WERI-Rb-1 (cell line): ENCODE measurements at regions not wholly inside any gene's neighbourhood (a gene's known extent, or its start where the extent isn't known, plus 50 kb on each side); places are given as distances from the start of the nearest gene placed in this dataset.
A peak's percentile ranks its signal among the peaks of the same experiment; 100 is the strongest.
"Not testable (repeated sequence)": the region's sequence is repeated elsewhere in the genome, so short reads cannot be mapped to it uniquely, and the experiment has no call there.

Source experiments
- DNase-seq: peaks from one replicate; pipeline ENCODE4 v3.0.0-alpha.2; 2020
- H3K27ac ChIP-seq: fragments of 250-450 bp; sonication (Bioruptor Pico); 2 replicates; pipeline ENCODE4 v1.5.1; 2020; ENCODE audit warnings: mild to moderate bottlenecking, moderate library complexity
- H3K27me3 ChIP-seq: fragments of 250-450 bp; sonication (Bioruptor Pico); 2 replicates; pipeline ENCODE4 v1.5.1; 2021; ENCODE audit warnings: mild to moderate bottlenecking, low read depth, moderate library complexity; ENCODE audit not compliant: insufficient read depth, severe bottlenecking
- H3K36me3 ChIP-seq: fragments of 250-450 bp; sonication (Bioruptor Pico); 2 replicates; pipeline ENCODE4 v1.5.1; 2020; ENCODE audit warnings: mild to moderate bottlenecking, moderate library complexity
- H3K4me3 ChIP-seq: 2 replicates; pipeline ENCODE4 v1.5.1; 2011; ENCODE audit warnings: low read depth, mild to moderate bottlenecking, control low read depth, low read length
- H3K9me3 ChIP-seq: fragments of 250-450 bp; sonication (Bioruptor Pico); 2 replicates; pipeline ENCODE4 v1.5.1; 2021; ENCODE audit warnings: mild to moderate bottlenecking, moderate library complexity; ENCODE audit not compliant: severe bottlenecking
- CTCF ChIP-seq: IDR thresholded peaks from 2 replicates; pipeline ENCODE4 v1.5.1; 2011; ENCODE audit warnings: low read depth, mild to moderate bottlenecking, control low read depth, inconsistent platforms, low read length

GRCh38 chr19:34023381-34023780 is 148.9 kb upstream of the LSM14A start:
- Histone ChIP-seq H3K4me3 (no peak overlapping the region), H3K27ac (no peak overlapping the region), H3K9me3 (peaks cover 4% of the 10 kb centered on the region), H3K27me3 (no peaks in the 10 kb centered on the region), H3K36me3 (no peaks in the 10 kb centered on the region)
- no peak for TF ChIP-seq CTCF
- no peak for DNase-seq

GRCh38 chr19:34033880-34034279 is 138.4 kb upstream of the LSM14A start:
- no peaks in the 10 kb centered on the region for H3K36me3 ChIP-seq
- H3K27ac ChIP-seq, result no peak overlapping the region
- no peak for DNase-seq
- H3K9me3 ChIP-seq, result no peaks in the 10 kb centered on the region
- H3K27me3 ChIP-seq, result no peaks in the 10 kb centered on the region
- no peak for TF ChIP-seq CTCF
- no peak overlapping the region for H3K4me3 ChIP-seq

- no peaks in the 10 kb centered on the region for H3K9me3 ChIP-seq
- no peaks in the 10 kb centered on the region for H3K36me3 ChIP-seq
- no peak overlapping the region for H3K27ac ChIP-seq
- DNase-seq, result no peak
- TF ChIP-seq CTCF, result no peak
- no peaks in the 10 kb centered on the region for H3K27me3 ChIP-seq
- no peak overlapping the region for H3K4me3 ChIP-seq
These were observed 137.9 kb upstream of the LSM14A start for GRCh38 chr19:34034318-34034846.

- H3K36me3 ChIP-seq, result no peaks in the 10 kb centered on the region
- peaks cover 4% of the 10 kb centered on the region for H3K9me3 ChIP-seq
- peak; percentile 82 for DNase-seq
- no peak overlapping the region for H3K4me3 ChIP-seq
- TF ChIP-seq CTCF, result peak; percentile 90
- no peak overlapping the region for H3K27ac ChIP-seq
- no peaks in the 10 kb centered on the region for H3K27me3 ChIP-seq
These were observed 130.3 kb upstream of the LSM14A start for GRCh38 chr19:34041925-34042521.

GRCh38 chr19:34044021-34044420 is 128.3 kb upstream of the LSM14A start:
- H3K36me3 ChIP-seq, result no peaks in the 10 kb centered on the region
- no peak for TF ChIP-seq CTCF
- no peak overlapping the region for H3K27ac ChIP-seq
- H3K4me3 ChIP-seq, result no peak overlapping the region
- no peaks in the 10 kb centered on the region for H3K27me3 ChIP-seq
- H3K9me3 ChIP-seq, result peaks cover 4% of the 10 kb centered on the region
- DNase-seq, result no peak

GRCh38 chr19:34049944-34050343 is 122.4 kb upstream of the LSM14A start:
- H3K27me3 ChIP-seq, result no peaks in the 10 kb centered on the region
- no peaks in the 10 kb centered on the region for H3K9me3 ChIP-seq
- H3K36me3 ChIP-seq, result no peaks in the 10 kb centered on the region
- DNase-seq, result no peak
- H3K27ac ChIP-seq, result no peak overlapping the region
- TF ChIP-seq CTCF, result no peak
- H3K4me3 ChIP-seq, result no peak overlapping the region

GRCh38 chr19:34050430-34050829 is 121.9 kb upstream of the LSM14A start:
- not testable (repeated sequence) for H3K4me3 ChIP-seq, H3K36me3 ChIP-seq, DNase-seq, H3K9me3 ChIP-seq, H3K27me3 ChIP-seq, H3K27ac ChIP-seq
